HepG2 (cell line): ENCODE measurements at regions not wholly inside any gene's neighbourhood (a gene's known extent, or its start where the extent isn't known, plus 50 kb on each side); places are given as distances from the start of the nearest gene placed in this dataset.

Experiments
- GMEB2 ChIP-seq: IDR thresholded peaks from 2 replicates; pipeline ENCODE4 v1.6.1; 2016; ENCODE audit warnings: missing biosample characterization, missing genetic modification reagents, low read depth
- HNF4G ChIP-seq, 2 experiments: sonication (generic) in 1 of 2; formaldehyde crosslinking in 1 of 2; IDR thresholded peaks; 2 replicates each; pipeline versions ENCODE4 v1.4.0 to v1.6.1; 2011 to 2020; ENCODE audit warnings: borderline replicate concordance in 2 of 2, low read depth in 2 of 2, mild to moderate bottlenecking in 2 of 2, low read length in 1 of 2, missing genetic modification reagents in 1 of 2, moderate library complexity in 1 of 2
- HNRNPUL1 ChIP-seq: fragments of 200-400 bp; formaldehyde crosslinking; IDR thresholded peaks from 2 replicates; pipeline ENCODE4 v1.6.1; 2017; ENCODE audit warnings: low read depth, mild to moderate bottlenecking, low read length, moderate library complexity
- MAZ ChIP-seq, 2 experiments: sonication (generic) in 1 of 2; formaldehyde crosslinking in 1 of 2; IDR thresholded peaks; 2 replicates each; pipeline versions ENCODE4 v1.5.0 to v1.6.1; 2012 to 2020; ENCODE audit warnings: low read depth in 2 of 2, mild to moderate bottlenecking in 2 of 2, borderline replicate concordance in 1 of 2, improper control_type of control experiment in 1 of 2, low read length in 1 of 2, missing genetic modification reagents in 1 of 2, moderate library complexity in 1 of 2
- MLXIP ChIP-seq: sonication (generic); formaldehyde crosslinking; IDR thresholded peaks from 2 replicates; pipeline ENCODE4 v1.9.0; 2021; ENCODE audit warnings: missing genetic modification reagents, borderline replicate concordance
- NKX3-1 ChIP-seq: sonication (generic); formaldehyde crosslinking; IDR thresholded peaks from 2 replicates; pipeline ENCODE4 v1.5.0; 2020; ENCODE audit warnings: missing genetic modification reagents
- PAX8 ChIP-seq: sonication (generic); formaldehyde crosslinking; IDR thresholded peaks from 2 replicates; pipeline ENCODE4 v1.8.0; 2022; ENCODE audit warnings: mild to moderate bottlenecking, missing genetic modification reagents, borderline replicate concordance
- SRF ChIP-seq: IDR thresholded peaks from 2 replicates; pipeline ENCODE4 v1.6.1; 2011; ENCODE audit warnings: mild to moderate bottlenecking, low read depth, low read length, moderate library complexity
- SYNCRIP ChIP-seq: fragments of 200-400 bp; formaldehyde crosslinking; IDR thresholded peaks from 2 replicates; pipeline ENCODE4 v1.6.1; 2018; ENCODE audit warnings: mild to moderate bottlenecking, low read depth, low read length; ENCODE audit not compliant: insufficient read depth
- TSC22D2 ChIP-seq: sonication (generic); formaldehyde crosslinking; IDR thresholded peaks from 2 replicates; pipeline ENCODE4 v1.5.1; 2020; ENCODE audit warnings: missing genetic modification reagents, mild to moderate bottlenecking, borderline replicate concordance
- XRCC5 ChIP-seq: fragments of 200-400 bp; formaldehyde crosslinking; optimal IDR thresholded peaks from 2 replicates; pipeline ENCODE3; 2017; ENCODE audit warnings: mild to moderate bottlenecking, low read length
- ZBTB8A ChIP-seq: sonication (generic); formaldehyde crosslinking; IDR thresholded peaks from 2 replicates; pipeline ENCODE4 v1.4.0; 2020; ENCODE audit warnings: mild to moderate bottlenecking, low read depth, missing genetic modification reagents, borderline replicate concordance
- ZFP90 ChIP-seq: sonication (generic); formaldehyde crosslinking; IDR thresholded peaks from 2 replicates; pipeline ENCODE4 v1.8.0; 2022; ENCODE audit warnings: missing genetic modification reagents, mild to moderate bottlenecking, inconsistent platforms, borderline replicate concordance
- ZKSCAN1 ChIP-seq: fragments of 150-350 bp; IDR thresholded peaks from 2 replicates; pipeline ENCODE4 v1.6.1; 2014; ENCODE audit warnings: low read length
- ZNF382 ChIP-seq: sonication (generic); formaldehyde crosslinking; IDR thresholded peaks from 2 replicates; pipeline ENCODE4 v1.5.0; 2020; ENCODE audit warnings: missing genetic modification reagents, mild to moderate bottlenecking, borderline replicate concordance
- ZNF496 ChIP-seq: sonication (generic); formaldehyde crosslinking; IDR thresholded peaks from 2 replicates; pipeline ENCODE4 v1.8.1; 2023; ENCODE audit warnings: mild to moderate bottlenecking, moderate library complexity, missing genetic modification reagents; ENCODE audit not compliant: insufficient replicate concordance
- ZNF574 ChIP-seq: sonication (generic); formaldehyde crosslinking; IDR thresholded peaks from 2 replicates; pipeline ENCODE4 v1.4.0; 2020; ENCODE audit warnings: missing genetic modification reagents
- ZNF709 ChIP-seq: sonication (generic); formaldehyde crosslinking; IDR thresholded peaks from 2 replicates; pipeline ENCODE4 v1.5.0; 2020; ENCODE audit warnings: mild to moderate bottlenecking, missing genetic modification reagents
- ZNF737 ChIP-seq: sonication (generic); formaldehyde crosslinking; IDR thresholded peaks from 2 replicates; pipeline ENCODE4 v1.5.0; 2020; ENCODE audit warnings: missing genetic modification reagents, mild to moderate bottlenecking, borderline replicate concordance
- ZNF839 ChIP-seq: sonication (generic); formaldehyde crosslinking; IDR thresholded peaks from 2 replicates; pipeline ENCODE4 v1.4.0; 2020; ENCODE audit warnings: missing genetic modification reagents, mild to moderate bottlenecking, borderline replicate concordance

DNA sequence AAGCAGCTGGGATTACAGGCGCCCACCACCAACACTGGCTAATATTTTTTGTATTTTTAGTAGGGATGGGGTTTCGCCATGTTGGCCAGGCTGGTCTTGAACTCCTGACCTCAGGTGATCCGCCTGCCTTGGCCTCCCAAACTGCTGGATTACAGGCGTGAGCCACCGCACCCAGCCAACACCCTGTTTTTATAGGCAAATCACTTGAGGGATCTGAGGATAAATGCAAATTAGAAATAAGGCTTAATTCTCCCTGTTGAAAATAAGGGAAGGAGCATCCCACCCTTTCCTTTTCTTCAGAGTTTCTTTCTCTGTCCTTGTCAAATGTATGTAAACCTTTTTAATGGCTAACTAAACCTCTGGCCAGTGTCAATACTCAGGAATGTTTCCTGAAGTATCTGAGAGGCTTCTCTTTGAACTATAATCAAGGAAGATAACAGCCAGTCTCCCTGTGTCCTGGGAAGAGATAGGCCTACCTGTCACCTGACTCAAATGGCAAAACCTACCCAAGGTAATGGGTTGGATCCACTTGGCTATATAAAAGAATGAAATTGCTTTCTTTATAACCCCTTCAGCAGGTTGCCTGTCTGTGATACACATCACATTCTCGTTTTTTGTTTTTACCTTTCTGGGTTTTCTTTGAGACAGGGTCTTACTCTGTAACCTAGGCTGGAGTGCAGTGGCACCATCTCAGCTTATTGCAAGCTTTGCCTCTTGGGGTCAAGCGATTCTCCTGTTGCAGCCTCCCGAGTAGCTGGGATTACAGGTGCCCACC is 64.5 kb upstream of the TNFAIP3 start (continued):
- no peak for TF ChIP-seq MLXIP (CRISPR knock-in tag)
- no peak for TF ChIP-seq SRF
- TF ChIP-seq GMEB2 (CRISPR knock-in tag): no peak
- TF ChIP-seq ZFP90: 0 out of 2 replicates have a peak, but pooled peaks have one; percentile 33
- TF ChIP-seq HNRNPUL1: no peak
- TF ChIP-seq ZKSCAN1: no peak
- no peak for TF ChIP-seq ZBTB8A (CRISPR knock-in tag)
- no peak for TF ChIP-seq TSC22D2 (CRISPR knock-in tag)
- TF ChIP-seq ZNF382 (CRISPR knock-in tag): no peak
- no peak for TF ChIP-seq ZNF709
- no peak for TF ChIP-seq ZNF574 (CRISPR knock-in tag)
- no peak for TF ChIP-seq MAZ (IDR thresholded peaks at IDR 0.05; ENCODE audit: borderline replicate concordance, low read depth, low read length)
- TF ChIP-seq MAZ (CRISPR knock-in tag; IDR thresholded peaks at IDR 0.05; ENCODE audit: low read depth): no peak
- TF ChIP-seq XRCC5: no peak
- TF ChIP-seq ZNF839 (CRISPR knock-in tag): no peak
- no peak for TF ChIP-seq HNF4G (IDR thresholded peaks at IDR 0.05; ENCODE audit: borderline replicate concordance, low read depth, low read length)
- peak; percentile 32; the same call in 1 of the 2 replicates for TF ChIP-seq HNF4G (CRISPR knock-in tag; IDR thresholded peaks at IDR 0.05; ENCODE audit: borderline replicate concordance, low read depth)
- no peak for TF ChIP-seq SYNCRIP
- no peak for TF ChIP-seq NKX3-1
- no peak for TF ChIP-seq ZNF737 (CRISPR knock-in tag)
- TF ChIP-seq ZNF496 (CRISPR knock-in tag): no peak
- no peak for TF ChIP-seq PAX8 (CRISPR knock-in tag)
